ENCODE measurements at regions not wholly inside any gene's neighbourhood (a gene's known extent, or its start where the extent isn't known, plus 50 kb on each side); places are given as distances from the start of the nearest gene placed in this dataset.

DNA sequence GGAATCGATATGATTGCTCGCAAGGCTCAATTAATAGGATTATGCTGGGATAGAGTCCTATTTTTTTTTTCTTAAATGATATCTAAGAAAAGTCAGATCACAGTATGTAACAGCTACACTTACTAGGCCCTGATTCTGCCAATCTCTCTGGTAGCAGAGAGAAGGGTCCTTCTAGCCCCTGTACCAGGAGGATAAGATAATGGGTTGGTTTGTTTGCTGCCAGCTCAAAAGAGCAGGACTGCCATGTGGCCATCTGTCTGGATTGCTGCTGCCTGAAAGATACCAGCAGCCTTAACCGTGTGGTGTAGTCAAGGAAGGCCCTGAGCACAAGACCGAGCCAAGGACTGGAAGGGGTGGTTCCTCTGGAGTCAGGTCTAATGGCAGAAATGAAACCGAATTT, 236.4 kb downstream of the KLF13 start:
- Histone ChIP-seq H2AFZ (ENCODE audit: low read length) (no peak overlapping the region), H3K4me2 (ENCODE audit: extremely low read depth, insufficient read depth, low read length) (no peak overlapping the region), H3K9ac (ENCODE audit: insufficient read depth, low read length) (no peak overlapping the region), H3K27me3 (ENCODE audit: control insufficient read depth, insufficient read depth, low read length) (no peaks in the 10 kb centered on the region), H3K4me1 (ENCODE audit: control insufficient read depth, extremely low read depth, insufficient read depth, low read length) (no peaks in the 10 kb centered on the region), H3K4me3 (replicated peaks in 1 of 4; ENCODE audit: control extremely low read depth in 1 of 4, insufficient read depth in 1 of 4, low read depth in 3 of 4, low read length in 4 of 4) (no peak overlapping the region), H3K36me3 (ENCODE audit: control insufficient read depth, insufficient read depth, low read length) (no peaks in the 10 kb centered on the region), H3K27ac (ENCODE audit: insufficient read depth, low read length) (no peak overlapping the region), H4K20me1 (ENCODE audit: control insufficient read depth, extremely low read depth, insufficient read depth, low read length) (no peaks in the 10 kb centered on the region), H3K9me3 (ENCODE audit: control insufficient read depth, insufficient read depth, low read depth, low read length) (no peaks in the 10 kb centered on the region), H3K79me2 (ENCODE audit: control insufficient read depth, insufficient read depth, low read length) (no peaks in the 10 kb centered on the region)
- DNase-seq (ENCODE audit: low read depth in 2 of 2): no peak
- TF ChIP-seq, protein P1, sequence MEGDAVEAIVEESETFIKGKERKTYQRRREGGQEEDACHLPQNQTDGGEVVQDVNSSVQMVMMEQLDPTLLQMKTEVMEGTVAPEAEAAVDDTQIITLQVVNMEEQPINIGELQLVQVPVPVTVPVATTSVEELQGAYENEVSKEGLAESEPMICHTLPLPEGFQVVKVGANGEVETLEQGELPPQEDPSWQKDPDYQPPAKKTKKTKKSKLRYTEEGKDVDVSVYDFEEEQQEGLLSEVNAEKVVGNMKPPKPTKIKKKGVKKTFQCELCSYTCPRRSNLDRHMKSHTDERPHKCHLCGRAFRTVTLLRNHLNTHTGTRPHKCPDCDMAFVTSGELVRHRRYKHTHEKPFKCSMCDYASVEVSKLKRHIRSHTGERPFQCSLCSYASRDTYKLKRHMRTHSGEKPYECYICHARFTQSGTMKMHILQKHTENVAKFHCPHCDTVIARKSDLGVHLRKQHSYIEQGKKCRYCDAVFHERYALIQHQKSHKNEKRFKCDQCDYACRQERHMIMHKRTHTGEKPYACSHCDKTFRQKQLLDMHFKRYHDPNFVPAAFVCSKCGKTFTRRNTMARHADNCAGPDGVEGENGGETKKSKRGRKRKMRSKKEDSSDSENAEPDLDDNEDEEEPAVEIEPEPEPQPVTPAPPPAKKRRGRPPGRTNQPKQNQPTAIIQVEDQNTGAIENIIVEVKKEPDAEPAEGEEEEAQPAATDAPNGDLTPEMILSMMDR (conservative IDR thresholded peaks at IDR 0.05 in 1 of 2, IDR thresholded peaks at IDR 0.05 in 1 of 2; ENCODE audit: low read depth in 1 of 2, low read length in 2 of 2): no peak
- TF ChIP-seq EZH2 (IDR thresholded peaks at IDR 0.05; ENCODE audit: low read length, missing control alignments): no peak

- no peaks in the 10 kb centered on the region for H4K20me1 ChIP-seq (ENCODE audit: control insufficient read depth, extremely low read depth, insufficient read depth, low read length)
- no peaks in the 10 kb centered on the region for H3K36me3 ChIP-seq (ENCODE audit: control insufficient read depth, insufficient read depth, low read length)
- no peaks in the 10 kb centered on the region for H3K79me2 ChIP-seq (ENCODE audit: control insufficient read depth, insufficient read depth, low read length)
- H3K27ac ChIP-seq (ENCODE audit: insufficient read depth, low read length): no peak overlapping the region
- H3K4me2 ChIP-seq (ENCODE audit: extremely low read depth, insufficient read depth, low read length): no peak overlapping the region
- no peaks in the 10 kb centered on the region for H3K27me3 ChIP-seq (ENCODE audit: control insufficient read depth, insufficient read depth, low read length)
- no peak overlapping the region for H2AFZ ChIP-seq (ENCODE audit: low read length)
- H3K9ac ChIP-seq (ENCODE audit: insufficient read depth, low read length): no peak overlapping the region
- H3K4me3 ChIP-seq (replicated peaks in 1 of 4; ENCODE audit: control extremely low read depth in 1 of 4, insufficient read depth in 1 of 4, low read depth in 3 of 4, low read length in 4 of 4): no peak overlapping the region
- TF ChIP-seq, protein P1 (conservative IDR thresholded peaks at IDR 0.05 in 1 of 2, IDR thresholded peaks at IDR 0.05 in 1 of 2; ENCODE audit: low read depth in 1 of 2, low read length in 2 of 2): no peak
- TF ChIP-seq EZH2 (IDR thresholded peaks at IDR 0.05; ENCODE audit: low read length, missing control alignments): no peak
- H3K9me3 ChIP-seq (ENCODE audit: control insufficient read depth, insufficient read depth, low read depth, low read length): no peaks in the 10 kb centered on the region
- H3K4me1 ChIP-seq (ENCODE audit: control insufficient read depth, extremely low read depth, insufficient read depth, low read length): no peaks in the 10 kb centered on the region
- no peak for DNase-seq (ENCODE audit: low read depth in 2 of 2)
Observed at GRCh38 chr15:31563421-31563820, 236.8 kb downstream of the KLF13 start.

GRCh38 chr15:31567861-31568260, 241.2 kb downstream of the KLF13 start:
- DNase-seq (ENCODE audit: low read depth in 2 of 2): no peak
- no peaks in the 10 kb centered on the region for H3K27me3 ChIP-seq (ENCODE audit: control insufficient read depth, insufficient read depth, low read length)
- no peaks in the 10 kb centered on the region for H3K4me1 ChIP-seq (ENCODE audit: control insufficient read depth, extremely low read depth, insufficient read depth, low read length)
- H3K9ac ChIP-seq (ENCODE audit: insufficient read depth, low read length): no peak overlapping the region
- TF ChIP-seq, protein P1 (conservative IDR thresholded peaks at IDR 0.05 in 1 of 2, IDR thresholded peaks at IDR 0.05 in 1 of 2; ENCODE audit: low read depth in 1 of 2, low read length in 2 of 2): no peak
- TF ChIP-seq EZH2 (IDR thresholded peaks at IDR 0.05; ENCODE audit: low read length, missing control alignments): no peak
- H4K20me1 ChIP-seq (ENCODE audit: control insufficient read depth, extremely low read depth, insufficient read depth, low read length): no peaks in the 10 kb centered on the region
- no peaks in the 10 kb centered on the region for H3K9me3 ChIP-seq (ENCODE audit: control insufficient read depth, insufficient read depth, low read depth, low read length)
- H3K4me3 ChIP-seq (replicated peaks in 1 of 4; ENCODE audit: control extremely low read depth in 1 of 4, insufficient read depth in 1 of 4, low read depth in 3 of 4, low read length in 4 of 4): no peak overlapping the region
- H2AFZ ChIP-seq (ENCODE audit: low read length): no peak overlapping the region
- H3K27ac ChIP-seq (ENCODE audit: insufficient read depth, low read length): no peak overlapping the region
- no peaks in the 10 kb centered on the region for H3K79me2 ChIP-seq (ENCODE audit: control insufficient read depth, insufficient read depth, low read length)
- H3K36me3 ChIP-seq (ENCODE audit: control insufficient read depth, insufficient read depth, low read length): no peaks in the 10 kb centered on the region
- no peak overlapping the region for H3K4me2 ChIP-seq (ENCODE audit: extremely low read depth, insufficient read depth, low read length)
